ENCODE measurements at regions not wholly inside any gene's neighbourhood (a gene's known extent, or its start where the extent isn't known, plus 50 kb on each side); places are given as distances from the start of the nearest gene placed in this dataset.

DNA sequence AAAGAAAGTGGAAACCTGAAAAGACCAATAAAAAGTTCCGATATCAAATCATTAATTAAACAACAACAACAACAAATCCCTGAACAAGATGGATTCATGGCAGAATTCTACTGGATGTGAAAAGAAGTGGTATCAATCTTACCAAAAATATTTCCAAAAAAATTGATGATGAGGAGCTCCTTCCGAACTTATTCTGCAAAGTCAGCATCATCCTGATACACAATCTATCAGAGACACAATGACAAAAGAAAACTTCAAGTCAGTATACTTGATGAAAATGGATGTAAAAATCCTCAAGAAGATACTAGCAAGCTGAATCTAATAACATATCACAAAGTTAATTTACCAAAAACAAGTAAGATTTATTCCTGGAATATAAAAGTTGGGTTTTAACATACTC, 881.8 kb downstream of the SI start:
- DNase-seq (ENCODE audit: extremely low read depth in 1 of 4, low spot score in 3 of 4) (no peak), FAIRE-seq (no peak), ATAC-seq (no peak)
- BruUV-seq (replicated peaks): no TSS peak
- no peak overlapping the region for H3K4me3 ChIP-seq
- H3K4me2 ChIP-seq (ENCODE audit: insufficient read depth, low read length): no peak overlapping the region
- WGBS (ENCODE audit: insufficient coverage, low coverage, missing lambda C conversion rate): 4% methylated on average over 2 of the region's 2 CpGs
- no peaks in the 10 kb centered on the region for H3K27me3 ChIP-seq (ENCODE audit: control insufficient read depth in 2 of 2, insufficient read depth in 2 of 2, low read length in 2 of 2)
- H2AFZ ChIP-seq (ENCODE audit: low read depth, low read length): no peak overlapping the region
- H3K4me1 ChIP-seq (replicated peaks in 1 of 2; ENCODE audit: control insufficient read depth in 2 of 2, insufficient read depth in 2 of 2, low read length in 2 of 2): no peaks in the 10 kb centered on the region
- ChIA-PET CTCF (ENCODE audit: low intra/inter-chr PET ratio) (no interaction called here), POLR2A (no interaction called here)
- H4K20me1 ChIP-seq (replicated peaks; ENCODE audit: control insufficient read depth, insufficient read depth, low read length): no peaks in the 10 kb centered on the region
- TF ChIP-seq NR2C1 (IDR thresholded peaks at IDR 0.05) (no peak), NR2C1 (tag; IDR thresholded peaks at IDR 0.05) (no peak), BCLAF1 (IDR thresholded peaks at IDR 0.05; ENCODE audit: borderline replicate concordance in 1 of 2, control insufficient read depth in 1 of 2, low read depth in 2 of 2, low read length in 1 of 2) (no peak), ZBTB33 (CRISPR knock-in tag; IDR thresholded peaks at IDR 0.05) (no peak), TRIM24 (IDR thresholded peaks at IDR 0.05) (no peak), ZNF41 (CRISPR knock-in tag; conservative IDR thresholded peaks at IDR 0.05) (no peak), ZNF316 (IDR thresholded peaks at IDR 0.05) (peak; percentile 62), MAFK (IDR thresholded peaks at IDR 0.05; ENCODE audit: low read length) (0 out of 2 replicates have a peak, but pooled peaks have one; percentile 18), TAF9B (IDR thresholded peaks at IDR 0.05; ENCODE audit: partially characterized antibody) (no peak), ZNF644 (tag; IDR thresholded peaks at IDR 0.05; ENCODE audit: low read depth) (no peak), E2F3 (CRISPR knock-in tag; IDR thresholded peaks at IDR 0.05) (no peak), ZNF75A (CRISPR knock-in tag; IDR thresholded peaks at IDR 0.05) (no peak), MAFF (IDR thresholded peaks at IDR 0.05; ENCODE audit: low read length) (peak; percentile 50; the same call in 1 of the 2 replicates), TAF15 (IDR thresholded peaks at IDR 0.05; ENCODE audit: low read depth, low read length) (no peak), FOXJ3 (CRISPR knock-in tag; IDR thresholded peaks at IDR 0.05) (no peak), ZNF23 (CRISPR knock-in tag; IDR thresholded peaks at IDR 0.05) (no peak), ZFX (CRISPR knock-in tag; IDR thresholded peaks at IDR 0.05) (no peak)
- no peak overlapping the region for H3K9ac ChIP-seq (ENCODE audit: insufficient read depth in 1 of 2, low read depth in 2 of 2, low read length in 2 of 2)
- no peaks in the 10 kb centered on the region for H3K9me3 ChIP-seq (replicated peaks; ENCODE audit: control insufficient read depth, insufficient read depth, low read depth, low read length)
- H3K36me3 ChIP-seq (ENCODE audit: control insufficient read depth, insufficient read depth, low read length): no peaks in the 10 kb centered on the region
- no peaks in the 10 kb centered on the region for H3K9me1 ChIP-seq (ENCODE audit: control insufficient read depth, insufficient read depth, low read length)
- in situ Hi-C loops (cut with MboI) (no loop called here), intact Hi-C loops (cut with micrococcal nuclease) (no loop called here)
- H3K27ac ChIP-seq (ENCODE audit: extremely low read depth, low read depth, low read length): no peak overlapping the region
- no peaks in the 10 kb centered on the region for H3K79me2 ChIP-seq (ENCODE audit: control insufficient read depth, insufficient read depth, low read length)
